GM12874 (cell line): ENCODE measurements at regions not wholly inside any gene's neighbourhood (a gene's known extent, or its start where the extent isn't known, plus 50 kb on each side); places are given as distances from the start of the nearest gene placed in this dataset.

Experiments used
- CTCF ChIP-seq: IDR thresholded peaks from 2 replicates; pipeline ENCODE4 v1.5.1; 2011; ENCODE audit warnings: low read depth, mild to moderate bottlenecking, control low read depth, low read length, moderate library complexity; ENCODE audit not compliant: insufficient read depth

GRCh38 chr5:56461584-56461983 lies 228.5 kb upstream of the ANKRD55 start:
- no peak for TF ChIP-seq CTCF

- no peak for TF ChIP-seq CTCF
Measured at GRCh38 chr5:56460681-56461191, 227.6 kb upstream of the ANKRD55 start.

GRCh38 chr5:56460195-56460546 lies 227.0 kb upstream of the ANKRD55 start:
- no peak for TF ChIP-seq CTCF

GRCh38 chr5:56459394-56460194 lies 226.5 kb upstream of the ANKRD55 start:
- no peak for TF ChIP-seq CTCF

- TF ChIP-seq CTCF, result no peak
Measured at GRCh38 chr5:56457887-56458812, 225.0 kb upstream of the ANKRD55 start.

GRCh38 chr5:56456002-56456401 lies 222.9 kb upstream of the ANKRD55 start:
- no peak for TF ChIP-seq CTCF

GRCh38 chr5:56455417-56455816 lies 222.3 kb upstream of the ANKRD55 start:
- no peak for TF ChIP-seq CTCF
